ENCODE measurements at regions not wholly inside any gene's neighbourhood (a gene's known extent, or its start where the extent isn't known, plus 50 kb on each side); places are given as distances from the start of the nearest gene placed in this dataset.

- in situ Hi-C loops (cut with MboI; ENCODE audit: low pct_ligation_motif_present in 1 of 4, low pct_unique_long_range_greater_than_20kb in 1 of 4, low sequenced_read_pairs in 3 of 4) (no loop called here), intact Hi-C loops (cut with DNase I; ENCODE audit: low total_unique reads) (no loop called here)
- H3K36me3 ChIP-seq = no peaks in the 10 kb centered on the region
- H3K27me3 ChIP-seq = no peaks in the 10 kb centered on the region
- no peak overlapping the region for H3K27ac ChIP-seq
- DNase-seq = no peak
- no peak overlapping the region for H3K4me3 ChIP-seq
- H3K9me3 ChIP-seq = no peaks in the 10 kb centered on the region
- TF ChIP-seq CTCF (IDR thresholded peaks at IDR 0.05) = no peak
- no peak for TF ChIP-seq EP300 (IDR thresholded peaks at IDR 0.05; ENCODE audit: low read depth)
- TF ChIP-seq POLR2A (IDR thresholded peaks at IDR 0.05) = no peak
- no peak for TF ChIP-seq POLR2AphosphoS5 (IDR thresholded peaks at IDR 0.05)
- H3K4me1 ChIP-seq = no peaks in the 10 kb centered on the region
- 51 to 73% methylated on average over 2 to 4 of the region's 4 CpGs for WGBS, 2 donors (ENCODE audit: low coverage in 1 of 2)
These were observed 545.4 kb downstream of the ADGRL2 start for GRCh38 chr1:82346141-82346540.

- no peak overlapping the region for H3K4me3 ChIP-seq
- H3K27me3 ChIP-seq = no peaks in the 10 kb centered on the region
- in situ Hi-C loops (cut with MboI; ENCODE audit: low pct_ligation_motif_present in 1 of 4, low pct_unique_long_range_greater_than_20kb in 1 of 4, low sequenced_read_pairs in 3 of 4) (no loop called here), intact Hi-C loops (cut with DNase I; ENCODE audit: low total_unique reads) (no loop called here)
- TF ChIP-seq POLR2AphosphoS5 (IDR thresholded peaks at IDR 0.05) (no peak), POLR2A (IDR thresholded peaks at IDR 0.05) (no peak), CTCF (IDR thresholded peaks at IDR 0.05) (no peak)
- H3K27ac ChIP-seq = no peak overlapping the region
- no peak for DNase-seq
- WGBS, 2 donors (ENCODE audit: low coverage in 1 of 2) = 66 to 86% methylated on average over 2 of the region's 2 CpGs
- H3K4me1 ChIP-seq = no peaks in the 10 kb centered on the region
- H3K36me3 ChIP-seq = no peaks in the 10 kb centered on the region
- no peaks in the 10 kb centered on the region for H3K9me3 ChIP-seq
These were observed 542.6 kb downstream of the ADGRL2 start for GRCh38 chr1:82343381-82343780.

GRCh38 chr1:82337635-82338034 is 536.9 kb downstream of the ADGRL2 start:
- H3K27me3 ChIP-seq = no peaks in the 10 kb centered on the region
- WGBS, 2 donors (ENCODE audit: low coverage in 1 of 2) = 73 to 83% methylated on average over 1 of the region's 1 CpG
- in situ Hi-C loops (cut with MboI; ENCODE audit: low pct_ligation_motif_present in 1 of 4, low pct_unique_long_range_greater_than_20kb in 1 of 4, low sequenced_read_pairs in 3 of 4) = no loop called here
- H3K27ac ChIP-seq = no peak overlapping the region
- H3K36me3 ChIP-seq = no peaks in the 10 kb centered on the region
- TF ChIP-seq CTCF (IDR thresholded peaks at IDR 0.05) (no peak), EP300 (IDR thresholded peaks at IDR 0.05; ENCODE audit: low read depth) (no peak), POLR2A (IDR thresholded peaks at IDR 0.05) (no peak), POLR2AphosphoS5 (IDR thresholded peaks at IDR 0.05) (no peak)
- no peaks in the 10 kb centered on the region for H3K9me3 ChIP-seq
- DNase-seq = no peak
- intact Hi-C loops (cut with DNase I; ENCODE audit: low total_unique reads) = no loop called here
- no peak overlapping the region for H3K4me3 ChIP-seq
- no peaks in the 10 kb centered on the region for H3K4me1 ChIP-seq

- Histone ChIP-seq H3K4me3 (no peak overlapping the region), H3K4me1 (no peaks in the 10 kb centered on the region), H3K27me3 (no peaks in the 10 kb centered on the region), H3K36me3 (no peaks in the 10 kb centered on the region), H3K27ac (no peak overlapping the region), H3K9me3 (no peaks in the 10 kb centered on the region)
- WGBS, 2 donors (ENCODE audit: low coverage in 1 of 2) = 57 to 100% methylated on average over 2 to 3 of the region's 3 CpGs
- in situ Hi-C loops (cut with MboI; ENCODE audit: low pct_ligation_motif_present in 1 of 4, low pct_unique_long_range_greater_than_20kb in 1 of 4, low sequenced_read_pairs in 3 of 4) (no loop called here), intact Hi-C loops (cut with DNase I; ENCODE audit: low total_unique reads) (no loop called here)
- TF ChIP-seq EP300 (IDR thresholded peaks at IDR 0.05; ENCODE audit: low read depth) (no peak), POLR2A (IDR thresholded peaks at IDR 0.05) (no peak), CTCF (IDR thresholded peaks at IDR 0.05) (no peak), POLR2AphosphoS5 (IDR thresholded peaks at IDR 0.05) (no peak)
- no peak for DNase-seq
These were observed 529.6 kb downstream of the ADGRL2 start for GRCh38 chr1:82330330-82330729.
